ENCODE measurements at regions not wholly inside any gene's neighbourhood (a gene's known extent, or its start where the extent isn't known, plus 50 kb on each side); places are given as distances from the start of the nearest gene placed in this dataset.

DNA sequence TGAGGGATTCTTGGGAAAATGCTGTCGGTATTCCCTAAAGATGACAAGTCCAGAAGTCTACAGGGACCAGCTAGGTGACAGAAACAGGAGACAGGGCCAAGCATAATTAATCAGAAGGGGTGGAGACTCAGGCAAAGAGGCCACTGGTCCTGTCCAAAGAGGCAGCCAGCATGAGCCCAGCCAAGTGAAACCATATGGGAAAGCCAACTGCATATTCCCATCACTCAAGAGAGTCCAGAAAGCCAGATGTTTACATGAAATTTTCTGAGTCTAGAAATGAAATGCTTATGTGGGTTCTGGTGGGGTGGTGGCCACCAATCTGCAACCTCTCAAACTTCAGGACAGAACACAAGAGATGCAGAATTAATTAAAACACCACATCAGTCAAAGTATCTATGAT, 74.3 kb downstream of the ANKRD60 start:
- H3K4me3 ChIP-seq = no peak overlapping the region
- no peaks in the 10 kb centered on the region for H3K4me1 ChIP-seq (replicated peaks in 1 of 2)
- H3K9me3 ChIP-seq (replicated peaks in 1 of 3) = no peaks in the 10 kb centered on the region
- no peak overlapping the region for H3K27ac ChIP-seq
- peaks cover 27% of the 10 kb centered on the region for H3K27me3 ChIP-seq
- no peak for TF ChIP-seq POLR2A (IDR thresholded peaks at IDR 0.05)
- TF ChIP-seq, protein P1, sequence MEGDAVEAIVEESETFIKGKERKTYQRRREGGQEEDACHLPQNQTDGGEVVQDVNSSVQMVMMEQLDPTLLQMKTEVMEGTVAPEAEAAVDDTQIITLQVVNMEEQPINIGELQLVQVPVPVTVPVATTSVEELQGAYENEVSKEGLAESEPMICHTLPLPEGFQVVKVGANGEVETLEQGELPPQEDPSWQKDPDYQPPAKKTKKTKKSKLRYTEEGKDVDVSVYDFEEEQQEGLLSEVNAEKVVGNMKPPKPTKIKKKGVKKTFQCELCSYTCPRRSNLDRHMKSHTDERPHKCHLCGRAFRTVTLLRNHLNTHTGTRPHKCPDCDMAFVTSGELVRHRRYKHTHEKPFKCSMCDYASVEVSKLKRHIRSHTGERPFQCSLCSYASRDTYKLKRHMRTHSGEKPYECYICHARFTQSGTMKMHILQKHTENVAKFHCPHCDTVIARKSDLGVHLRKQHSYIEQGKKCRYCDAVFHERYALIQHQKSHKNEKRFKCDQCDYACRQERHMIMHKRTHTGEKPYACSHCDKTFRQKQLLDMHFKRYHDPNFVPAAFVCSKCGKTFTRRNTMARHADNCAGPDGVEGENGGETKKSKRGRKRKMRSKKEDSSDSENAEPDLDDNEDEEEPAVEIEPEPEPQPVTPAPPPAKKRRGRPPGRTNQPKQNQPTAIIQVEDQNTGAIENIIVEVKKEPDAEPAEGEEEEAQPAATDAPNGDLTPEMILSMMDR (IDR thresholded peaks at IDR 0.05) = no peak
- intact Hi-C loops (cut with DNase I) = no loop called here
- DNase-seq = no peak
- WGBS, 4 donors = 75 to 100% (median 88%) methylated on average over 1 of the region's 1 CpG
- no peaks in the 10 kb centered on the region for H3K36me3 ChIP-seq (replicated peaks in 1 of 2)

DNA sequence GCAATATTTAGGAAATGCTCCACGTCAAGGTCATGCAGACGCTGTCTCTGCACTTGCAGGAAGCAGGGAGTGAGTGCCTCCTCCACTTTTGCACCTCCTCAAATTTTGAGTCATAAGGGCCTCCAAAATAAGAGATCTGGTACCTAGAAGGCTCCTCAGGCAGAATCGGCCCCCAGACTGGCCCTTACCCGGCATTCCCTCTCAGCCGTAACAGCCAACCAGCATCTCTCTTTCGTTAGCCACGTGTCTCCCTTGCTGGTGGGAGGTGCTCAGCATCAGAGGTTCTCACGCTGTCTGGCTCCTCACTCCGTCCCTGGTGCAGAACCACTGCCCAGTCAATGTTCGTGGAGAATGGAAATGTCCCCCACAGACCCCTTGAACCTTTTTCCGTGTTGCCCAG, 75.3 kb downstream of the ANKRD60 start:
- intact Hi-C loops (cut with DNase I) = no loop called here
- 42 to 53% (median 49%) methylated on average over 11 of the region's 11 CpGs for WGBS, 4 donors
- DNase-seq = no peak
- no peaks in the 10 kb centered on the region for H3K9me3 ChIP-seq (replicated peaks in 1 of 3)
- no peak overlapping the region for H3K4me3 ChIP-seq
- H3K4me1 ChIP-seq (replicated peaks in 1 of 2) = no peaks in the 10 kb centered on the region
- TF ChIP-seq POLR2A (IDR thresholded peaks at IDR 0.05) = no peak
- TF ChIP-seq, protein P1 (IDR thresholded peaks at IDR 0.05) = no peak
- no peak overlapping the region for H3K27ac ChIP-seq
- H3K27me3 ChIP-seq = peaks cover 28% of the 10 kb centered on the region
- H3K36me3 ChIP-seq (replicated peaks in 1 of 2) = no peaks in the 10 kb centered on the region

DNA sequence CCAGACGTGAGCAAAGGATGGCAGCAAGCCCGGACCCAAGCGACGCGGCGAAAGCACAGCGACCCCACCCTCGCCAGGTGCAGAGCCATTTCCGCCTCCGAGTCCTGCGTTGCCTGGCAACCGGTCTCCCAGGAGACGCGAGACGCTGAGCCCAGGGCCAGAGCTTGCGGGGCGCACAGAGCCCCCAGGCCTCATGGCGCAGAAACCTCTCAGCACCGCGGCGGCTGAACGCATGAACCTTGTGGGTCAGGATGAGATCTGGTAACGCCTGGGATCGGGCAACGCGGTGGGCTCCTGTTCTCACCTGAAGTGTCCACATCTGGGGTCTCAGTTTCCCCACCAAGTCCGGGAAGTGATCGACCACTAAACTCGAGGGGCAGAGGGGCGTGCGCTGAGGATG, 77.7 kb downstream of the ANKRD60 start:
- DNase-seq = no peak
- Histone ChIP-seq H3K9me3 (replicated peaks in 1 of 3) (no peaks in the 10 kb centered on the region), H3K4me1 (replicated peaks in 1 of 2) (no peaks in the 10 kb centered on the region), H3K27ac (no peak overlapping the region), H3K4me3 (no peak overlapping the region), H3K36me3 (replicated peaks in 1 of 2) (no peaks in the 10 kb centered on the region), H3K27me3 (peaks cover 28% of the 10 kb centered on the region)
- intact Hi-C loops (cut with DNase I) = no loop called here
- TF ChIP-seq, protein P1 (IDR thresholded peaks at IDR 0.05) = no peak
- TF ChIP-seq POLR2A (IDR thresholded peaks at IDR 0.05) = no peak
- 12 to 25% (median 16%) methylated on average over 7 to 31 of the region's 31 CpGs for WGBS, 4 donors

DNA sequence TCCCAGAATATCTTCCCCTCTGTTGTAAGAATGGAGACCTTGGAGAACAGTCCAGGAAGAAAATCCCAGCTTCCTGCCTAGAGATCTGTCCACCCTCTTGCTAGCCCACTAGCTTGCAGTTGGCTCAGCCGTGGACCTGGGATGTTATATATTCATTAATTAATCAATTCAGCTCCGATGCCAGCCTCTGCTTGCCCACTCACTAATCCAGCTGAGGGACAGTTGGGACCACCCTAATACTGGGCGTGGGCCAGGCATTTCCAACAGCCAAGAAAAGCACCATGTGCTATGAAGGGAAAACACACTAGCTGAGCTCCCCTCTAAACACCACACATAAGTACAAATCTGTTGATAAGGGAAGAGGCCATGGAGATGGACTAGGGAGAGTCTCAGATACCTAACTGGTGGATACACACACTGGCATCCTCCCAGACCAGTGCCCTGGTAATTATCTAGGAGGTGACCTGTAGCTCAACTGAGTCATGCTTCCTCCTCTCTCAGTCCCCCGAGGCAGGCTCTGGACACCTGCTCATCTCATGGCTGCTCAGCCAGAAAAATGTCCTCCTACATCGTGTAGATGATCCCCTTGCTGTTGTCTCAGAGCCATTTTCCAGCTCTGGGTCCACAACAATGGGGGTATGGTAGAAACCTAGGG, 78.9 kb downstream of the ANKRD60 start:
- H3K27me3 ChIP-seq = peaks cover 26% of the 10 kb centered on the region
- 42 to 60% (median 58%) methylated on average over 5 of the region's 5 CpGs for WGBS, 4 donors
- H3K36me3 ChIP-seq (replicated peaks in 1 of 2) = no peaks in the 10 kb centered on the region
- TF ChIP-seq, protein P1 (IDR thresholded peaks at IDR 0.05) = no peak
- no peak overlapping the region for H3K4me3 ChIP-seq
- intact Hi-C loops (cut with DNase I) = no loop called here
- H3K27ac ChIP-seq = no peak overlapping the region
- DNase-seq = no peak
- H3K9me3 ChIP-seq (replicated peaks in 1 of 3) = no peaks in the 10 kb centered on the region
- H3K4me1 ChIP-seq (replicated peaks in 1 of 2) = no peaks in the 10 kb centered on the region
